HG03432 (cell line): ENCODE measurements at regions not wholly inside any gene's neighbourhood (a gene's known extent, or its start where the extent isn't known, plus 50 kb on each side); places are given as distances from the start of the nearest gene placed in this dataset.
"Not testable (repeated sequence)": the region's sequence is repeated elsewhere in the genome, so short reads cannot be mapped to it uniquely, and the experiment has no call there.

Source experiments
- ATAC-seq: cut with Tn5 transposase; IDR thresholded peaks from one replicate; pipeline ENCODE4 v1.9.1; 2021; ENCODE audit warnings: mild to moderate bottlenecking, moderate library complexity; ENCODE audit not compliant: unreplicated experiment

DNA sequence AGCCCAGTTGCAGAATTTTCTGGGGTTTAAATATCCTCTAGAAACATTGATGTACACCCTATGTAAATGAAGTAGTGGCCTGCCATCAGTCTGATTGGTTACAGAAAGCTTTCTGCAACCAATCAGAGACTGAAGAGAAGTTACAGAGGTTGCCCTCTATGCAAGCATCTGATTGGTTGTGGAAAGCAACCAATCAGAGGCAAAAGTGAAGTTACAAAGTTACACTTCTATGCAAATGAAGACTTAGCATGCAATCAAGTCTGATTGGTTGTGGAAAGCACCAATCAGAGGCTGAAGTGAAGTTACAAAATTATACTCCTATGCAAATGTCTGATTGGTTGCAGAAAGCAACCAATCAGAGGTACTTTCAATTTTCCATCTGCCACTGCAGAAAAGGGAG lies 51.9 kb upstream of the USP9X start:
- ATAC-seq = no peak

DNA sequence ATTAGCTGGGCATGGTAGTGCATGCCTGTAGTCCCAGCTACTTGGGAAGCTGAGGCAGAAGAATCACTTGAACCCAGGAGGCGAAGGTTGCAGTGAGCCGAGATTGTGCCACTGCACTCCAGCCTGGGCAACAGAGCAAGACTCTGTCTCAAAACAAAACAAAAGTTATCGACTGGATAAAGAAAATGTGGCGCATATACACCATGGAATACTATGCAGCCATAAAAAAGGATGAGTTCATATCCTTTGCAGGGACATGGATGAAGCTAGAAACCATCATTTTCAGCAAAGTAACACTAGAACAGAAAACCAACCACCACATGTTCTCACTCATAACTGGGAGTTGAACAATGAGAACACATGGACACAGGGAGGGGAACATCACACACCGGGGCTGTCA lies 50.3 kb upstream of the USP9X start:
- not testable (repeated sequence) for ATAC-seq
